A549 (cell line): ENCODE measurements at regions not wholly inside any gene's neighbourhood (a gene's known extent, or its start where the extent isn't known, plus 50 kb on each side); places are given as distances from the start of the nearest gene placed in this dataset.

ENCODE experiments used
- BHLHE40 ChIP-seq: IDR thresholded peaks from 2 replicates; pipeline ENCODE4 v1.6.1; 2012; ENCODE audit warnings: low read depth, low read length, inconsistent platforms
- CEBPB ChIP-seq, 2 experiments: fragments of >200 bp in 1 of 2; sonication (Bioruptor Twin) in 1 of 2; formaldehyde crosslinking in 1 of 2; IDR thresholded peaks; 2 replicates each; pipeline ENCODE4 v1.6.1; 2012 to 2016
- CHD4 ChIP-seq: fragments of 200-600 bp; sonication (generic); IDR thresholded peaks from 2 replicates; pipeline ENCODE4 v1.6.1; 2016; ENCODE audit warnings: antibody characterized with exemption, mild to moderate bottlenecking, borderline replicate concordance
- EP300 ChIP-seq, 2 experiments: fragments of >200 bp; sonication (Bioruptor Twin); formaldehyde crosslinking; IDR thresholded peaks; 2 replicates in 1 of 2; 3 replicates in 1 of 2; pipeline ENCODE4 v1.6.1; 2016 to 2017
- JUNB ChIP-seq: fragments of >200 bp; sonication (Bioruptor Twin); formaldehyde crosslinking; IDR thresholded peaks from 2 replicates; pipeline ENCODE4 v1.6.1; 2016
- MAFK ChIP-seq: fragments of 450-650 bp; IDR thresholded peaks from 2 replicates; pipeline ENCODE4 v1.6.1; 2014; ENCODE audit not compliant: partially characterized antibody
- POLR2A ChIP-seq: IDR thresholded peaks from 2 replicates; pipeline ENCODE4 v1.6.1; 2012; ENCODE audit warnings: mild to moderate bottlenecking, low read length
- SMC3 ChIP-seq: fragments of >200 bp; sonication (Bioruptor Twin); formaldehyde crosslinking; IDR thresholded peaks from 3 replicates; pipeline ENCODE4 v1.6.1; 2018; ENCODE audit warnings: inconsistent platforms
- TF ChIP-seq, protein P1 (sequence below): fragments of >200 bp; sonication (Bioruptor Twin); formaldehyde crosslinking; IDR thresholded peaks from 3 replicates; pipeline ENCODE4 v1.5.1; 2016
- TF ChIP-seq, protein P2 (sequence below): fragments of 150-350 bp; IDR thresholded peaks from 2 replicates; pipeline ENCODE4 v1.6.1; 2014; ENCODE audit warnings: low read depth, mild to moderate bottlenecking, low read length
- TF ChIP-seq, protein P3 (sequence below): fragments of 200-600 bp; sonication (generic); IDR thresholded peaks from 2 replicates; pipeline ENCODE4 v1.6.1; 2016; ENCODE audit warnings: antibody characterized with exemption, mild to moderate bottlenecking, moderate library complexity
- TF ChIP-seq, protein P4 (sequence below): fragments of 250-450 bp; sonication (Bioruptor Pico); IDR thresholded peaks from 2 replicates; pipeline ENCODE4 v1.5.0; 2021; ENCODE audit warnings: mild to moderate bottlenecking, moderate library complexity, borderline replicate concordance
- TF ChIP-seq, protein P5 (sequence below): IDR thresholded peaks from 2 replicates; pipeline ENCODE4 v1.6.1; 2012

DNA sequence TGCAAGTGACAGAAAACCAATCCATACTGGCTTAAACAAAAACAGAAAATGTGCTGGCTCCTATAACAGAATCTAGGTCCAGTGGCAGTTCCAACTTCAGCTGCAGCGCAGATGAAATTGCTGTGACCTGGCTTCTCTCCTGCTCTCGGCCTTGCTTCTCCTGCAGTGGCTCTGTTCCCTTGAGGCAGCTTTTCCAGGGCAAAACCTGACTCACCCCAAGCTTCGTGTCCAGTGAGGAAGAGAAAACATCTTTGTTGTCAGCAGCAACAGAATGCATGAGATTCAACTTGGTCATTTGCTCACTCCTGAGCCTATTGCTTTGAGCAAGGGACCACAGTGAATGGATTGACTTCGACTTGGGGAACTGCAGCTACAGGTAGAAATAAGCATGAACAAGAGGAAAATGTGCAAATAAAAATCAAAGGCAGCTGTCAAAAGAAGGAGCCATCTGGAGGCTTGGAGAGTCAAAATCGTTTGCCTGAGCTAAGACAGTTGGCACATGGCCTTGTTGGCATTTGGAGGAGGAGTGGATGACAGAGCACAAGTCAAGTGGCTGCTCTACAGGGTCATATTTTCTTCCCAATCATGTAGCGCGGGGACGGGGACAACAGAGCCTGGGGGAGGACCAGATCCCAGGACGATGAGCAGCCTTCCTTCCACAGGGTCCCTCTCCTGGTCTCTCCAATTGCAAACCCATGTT lies 523.4 kb downstream of the FGF9 start:
- no peak for TF ChIP-seq EP300 (IDR thresholded peaks at IDR 0.05)
- TF ChIP-seq, protein P1, sequence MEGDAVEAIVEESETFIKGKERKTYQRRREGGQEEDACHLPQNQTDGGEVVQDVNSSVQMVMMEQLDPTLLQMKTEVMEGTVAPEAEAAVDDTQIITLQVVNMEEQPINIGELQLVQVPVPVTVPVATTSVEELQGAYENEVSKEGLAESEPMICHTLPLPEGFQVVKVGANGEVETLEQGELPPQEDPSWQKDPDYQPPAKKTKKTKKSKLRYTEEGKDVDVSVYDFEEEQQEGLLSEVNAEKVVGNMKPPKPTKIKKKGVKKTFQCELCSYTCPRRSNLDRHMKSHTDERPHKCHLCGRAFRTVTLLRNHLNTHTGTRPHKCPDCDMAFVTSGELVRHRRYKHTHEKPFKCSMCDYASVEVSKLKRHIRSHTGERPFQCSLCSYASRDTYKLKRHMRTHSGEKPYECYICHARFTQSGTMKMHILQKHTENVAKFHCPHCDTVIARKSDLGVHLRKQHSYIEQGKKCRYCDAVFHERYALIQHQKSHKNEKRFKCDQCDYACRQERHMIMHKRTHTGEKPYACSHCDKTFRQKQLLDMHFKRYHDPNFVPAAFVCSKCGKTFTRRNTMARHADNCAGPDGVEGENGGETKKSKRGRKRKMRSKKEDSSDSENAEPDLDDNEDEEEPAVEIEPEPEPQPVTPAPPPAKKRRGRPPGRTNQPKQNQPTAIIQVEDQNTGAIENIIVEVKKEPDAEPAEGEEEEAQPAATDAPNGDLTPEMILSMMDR, result no peak
- TF ChIP-seq SMC3, result no peak
- TF ChIP-seq JUNB, result no peak
- TF ChIP-seq CHD4, result no peak
- TF ChIP-seq, protein P2, sequence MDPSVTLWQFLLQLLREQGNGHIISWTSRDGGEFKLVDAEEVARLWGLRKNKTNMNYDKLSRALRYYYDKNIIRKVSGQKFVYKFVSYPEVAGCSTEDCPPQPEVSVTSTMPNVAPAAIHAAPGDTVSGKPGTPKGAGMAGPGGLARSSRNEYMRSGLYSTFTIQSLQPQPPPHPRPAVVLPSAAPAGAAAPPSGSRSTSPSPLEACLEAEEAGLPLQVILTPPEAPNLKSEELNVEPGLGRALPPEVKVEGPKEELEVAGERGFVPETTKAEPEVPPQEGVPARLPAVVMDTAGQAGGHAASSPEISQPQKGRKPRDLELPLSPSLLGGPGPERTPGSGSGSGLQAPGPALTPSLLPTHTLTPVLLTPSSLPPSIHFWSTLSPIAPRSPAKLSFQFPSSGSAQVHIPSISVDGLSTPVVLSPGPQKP, result no peak
- no peak for TF ChIP-seq BHLHE40
- TF ChIP-seq, protein P3, sequence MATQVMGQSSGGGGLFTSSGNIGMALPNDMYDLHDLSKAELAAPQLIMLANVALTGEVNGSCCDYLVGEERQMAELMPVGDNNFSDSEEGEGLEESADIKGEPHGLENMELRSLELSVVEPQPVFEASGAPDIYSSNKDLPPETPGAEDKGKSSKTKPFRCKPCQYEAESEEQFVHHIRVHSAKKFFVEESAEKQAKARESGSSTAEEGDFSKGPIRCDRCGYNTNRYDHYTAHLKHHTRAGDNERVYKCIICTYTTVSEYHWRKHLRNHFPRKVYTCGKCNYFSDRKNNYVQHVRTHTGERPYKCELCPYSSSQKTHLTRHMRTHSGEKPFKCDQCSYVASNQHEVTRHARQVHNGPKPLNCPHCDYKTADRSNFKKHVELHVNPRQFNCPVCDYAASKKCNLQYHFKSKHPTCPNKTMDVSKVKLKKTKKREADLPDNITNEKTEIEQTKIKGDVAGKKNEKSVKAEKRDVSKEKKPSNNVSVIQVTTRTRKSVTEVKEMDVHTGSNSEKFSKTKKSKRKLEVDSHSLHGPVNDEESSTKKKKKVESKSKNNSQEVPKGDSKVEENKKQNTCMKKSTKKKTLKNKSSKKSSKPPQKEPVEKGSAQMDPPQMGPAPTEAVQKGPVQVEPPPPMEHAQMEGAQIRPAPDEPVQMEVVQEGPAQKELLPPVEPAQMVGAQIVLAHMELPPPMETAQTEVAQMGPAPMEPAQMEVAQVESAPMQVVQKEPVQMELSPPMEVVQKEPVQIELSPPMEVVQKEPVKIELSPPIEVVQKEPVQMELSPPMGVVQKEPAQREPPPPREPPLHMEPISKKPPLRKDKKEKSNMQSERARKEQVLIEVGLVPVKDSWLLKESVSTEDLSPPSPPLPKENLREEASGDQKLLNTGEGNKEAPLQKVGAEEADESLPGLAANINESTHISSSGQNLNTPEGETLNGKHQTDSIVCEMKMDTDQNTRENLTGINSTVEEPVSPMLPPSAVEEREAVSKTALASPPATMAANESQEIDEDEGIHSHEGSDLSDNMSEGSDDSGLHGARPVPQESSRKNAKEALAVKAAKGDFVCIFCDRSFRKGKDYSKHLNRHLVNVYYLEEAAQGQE, result no peak
- TF ChIP-seq CEBPB (IDR thresholded peaks at IDR 0.05), result no peak
- no peak for TF ChIP-seq POLR2A
- TF ChIP-seq, protein P4, sequence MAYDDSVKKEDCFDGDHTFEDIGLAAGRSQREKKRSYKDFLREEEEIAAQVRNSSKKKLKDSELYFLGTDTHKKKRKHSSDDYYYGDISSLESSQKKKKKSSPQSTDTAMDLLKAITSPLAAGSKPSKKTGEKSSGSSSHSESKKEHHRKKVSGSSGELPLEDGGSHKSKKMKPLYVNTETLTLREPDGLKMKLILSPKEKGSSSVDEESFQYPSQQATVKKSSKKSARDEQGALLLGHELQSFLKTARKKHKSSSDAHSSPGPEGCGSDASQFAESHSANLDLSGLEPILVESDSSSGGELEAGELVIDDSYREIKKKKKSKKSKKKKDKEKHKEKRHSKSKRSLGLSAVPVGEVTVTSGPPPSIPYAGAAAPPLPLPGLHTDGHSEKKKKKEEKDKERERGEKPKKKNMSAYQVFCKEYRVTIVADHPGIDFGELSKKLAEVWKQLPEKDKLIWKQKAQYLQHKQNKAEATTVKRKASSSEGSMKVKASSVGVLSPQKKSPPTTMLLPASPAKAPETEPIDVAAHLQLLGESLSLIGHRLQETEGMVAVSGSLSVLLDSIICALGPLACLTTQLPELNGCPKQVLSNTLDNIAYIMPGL (CRISPR knock-in tag), result no peak
- no peak for TF ChIP-seq MAFK
- TF ChIP-seq, protein P5, sequence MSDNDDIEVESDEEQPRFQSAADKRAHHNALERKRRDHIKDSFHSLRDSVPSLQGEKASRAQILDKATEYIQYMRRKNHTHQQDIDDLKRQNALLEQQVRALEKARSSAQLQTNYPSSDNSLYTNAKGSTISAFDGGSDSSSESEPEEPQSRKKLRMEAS, result no peak
